ENCODE measurements at regions not wholly inside any gene's neighbourhood (a gene's known extent, or its start where the extent isn't known, plus 50 kb on each side); places are given as distances from the start of the nearest gene placed in this dataset.

GRCh38 chr1:219085082-219085481 lies 88.6 kb upstream of the LYPLAL1 start:
- Histone ChIP-seq H3K27me3 (ENCODE audit: low read length) (no peaks in the 10 kb centered on the region), H3K36me3 (ENCODE audit: low read length) (no peaks in the 10 kb centered on the region), H3K9me2 (replicated peaks; ENCODE audit: insufficient read depth, low read length) (no peaks in the 10 kb centered on the region), H2AFZ (ENCODE audit: low read depth, low read length, severe bottlenecking) (no peak overlapping the region), H3K4me2 (ENCODE audit: low read depth, low read length, poor library complexity, severe bottlenecking) (no peak overlapping the region), H3K27ac (ENCODE audit: low read depth, low read length) (no peak overlapping the region), H4K20me1 (ENCODE audit: low read depth, low read length) (no peaks in the 10 kb centered on the region), H3F3A (ENCODE audit: insufficient read depth) (no peaks in the 10 kb centered on the region), H3K79me2 (ENCODE audit: insufficient read depth, low read length) (no peaks in the 10 kb centered on the region), H3K9ac (ENCODE audit: low read length) (no peak overlapping the region), H3K9me3 (ENCODE audit: insufficient read depth, low read length) (no peaks in the 10 kb centered on the region), H3K4me3 (ENCODE audit: insufficient read depth, low read length, poor library complexity, severe bottlenecking) (no peak overlapping the region)
- no peak for TF ChIP-seq CTCF (IDR thresholded peaks at IDR 0.05; ENCODE audit: insufficient read depth, low read length, poor library complexity, severe bottlenecking)
- TF ChIP-seq EZH2phosphoT487 (conservative IDR thresholded peaks at IDR 0.05; ENCODE audit: low read length), result no peak

GRCh38 chr1:219085988-219086387 lies 87.7 kb upstream of the LYPLAL1 start:
- Histone ChIP-seq H3K4me2 (ENCODE audit: low read depth, low read length, poor library complexity, severe bottlenecking) (no peak overlapping the region), H3K9ac (ENCODE audit: low read length) (no peak overlapping the region), H3K9me2 (replicated peaks; ENCODE audit: insufficient read depth, low read length) (no peaks in the 10 kb centered on the region), H2AFZ (ENCODE audit: low read depth, low read length, severe bottlenecking) (no peak overlapping the region), H3K27me3 (ENCODE audit: low read length) (no peaks in the 10 kb centered on the region), H3K36me3 (ENCODE audit: low read length) (no peaks in the 10 kb centered on the region), H4K20me1 (ENCODE audit: low read depth, low read length) (no peaks in the 10 kb centered on the region), H3K9me3 (ENCODE audit: insufficient read depth, low read length) (no peaks in the 10 kb centered on the region), H3K4me3 (ENCODE audit: insufficient read depth, low read length, poor library complexity, severe bottlenecking) (no peak overlapping the region), H3K27ac (ENCODE audit: low read depth, low read length) (no peak overlapping the region), H3F3A (ENCODE audit: insufficient read depth) (no peaks in the 10 kb centered on the region), H3K79me2 (ENCODE audit: insufficient read depth, low read length) (no peaks in the 10 kb centered on the region)
- TF ChIP-seq EZH2phosphoT487 (conservative IDR thresholded peaks at IDR 0.05; ENCODE audit: low read length) (no peak), CTCF (IDR thresholded peaks at IDR 0.05; ENCODE audit: insufficient read depth, low read length, poor library complexity, severe bottlenecking) (no peak)

GRCh38 chr1:219086956-219087469 lies 86.7 kb upstream of the LYPLAL1 start:
- no peak overlapping the region for H3K27ac ChIP-seq (ENCODE audit: low read depth, low read length)
- no peak overlapping the region for H2AFZ ChIP-seq (ENCODE audit: low read depth, low read length, severe bottlenecking)
- H3K36me3 ChIP-seq (ENCODE audit: low read length), result no peaks in the 10 kb centered on the region
- no peaks in the 10 kb centered on the region for H3K9me2 ChIP-seq (replicated peaks; ENCODE audit: insufficient read depth, low read length)
- no peaks in the 10 kb centered on the region for H3K79me2 ChIP-seq (ENCODE audit: insufficient read depth, low read length)
- H3K4me3 ChIP-seq (ENCODE audit: insufficient read depth, low read length, poor library complexity, severe bottlenecking), result no peak overlapping the region
- H3K4me2 ChIP-seq (ENCODE audit: low read depth, low read length, poor library complexity, severe bottlenecking), result no peak overlapping the region
- H3K27me3 ChIP-seq (ENCODE audit: low read length), result no peaks in the 10 kb centered on the region
- H3K9ac ChIP-seq (ENCODE audit: low read length), result no peak overlapping the region
- H3K9me3 ChIP-seq (ENCODE audit: insufficient read depth, low read length), result peaks cover under 1% of the 10 kb centered on the region; the same call in 1 of the 2 replicates
- no peaks in the 10 kb centered on the region for H4K20me1 ChIP-seq (ENCODE audit: low read depth, low read length)
- H3F3A ChIP-seq (ENCODE audit: insufficient read depth), result no peaks in the 10 kb centered on the region
- TF ChIP-seq EZH2phosphoT487 (conservative IDR thresholded peaks at IDR 0.05; ENCODE audit: low read length) (no peak), CTCF (IDR thresholded peaks at IDR 0.05; ENCODE audit: insufficient read depth, low read length, poor library complexity, severe bottlenecking) (no peak)
